DMS153 treated with DMSO at 0.1 percent for 48 hours (cell line): ENCODE measurements at regions not wholly inside any gene's neighbourhood (a gene's known extent, or its start where the extent isn't known, plus 50 kb on each side); places are given as distances from the start of the nearest gene placed in this dataset.
"Not testable (repeated sequence)": the region's sequence is repeated elsewhere in the genome, so short reads cannot be mapped to it uniquely, and the experiment has no call there.

Experiments
- DNase-seq: peaks from one replicate; lab custom pipeline; 2025; ENCODE audit not compliant: unreplicated experiment; lab: John Stamatoyannopoulos, UW

GRCh38 chr7:22066522-22066921 is 120.8 kb upstream of the CDCA7L start:
- peak; percentile 44 for DNase-seq

GRCh38 chr7:22064816-22065215 is 119.1 kb upstream of the CDCA7L start:
- DNase-seq, result no peak

GRCh38 chr7:22061775-22062174 is 116.1 kb upstream of the CDCA7L start:
- DNase-seq, result no peak

- no peak for DNase-seq
Observed at GRCh38 chr7:22060863-22061262, 115.2 kb upstream of the CDCA7L start.

- no peak for DNase-seq
Observed at GRCh38 chr7:22060197-22060596, 114.5 kb upstream of the CDCA7L start.

GRCh38 chr7:22055226-22055625 is 109.5 kb upstream of the CDCA7L start:
- DNase-seq, result no peak

- DNase-seq, result no peak
Observed at GRCh38 chr7:22052674-22053365, 107.1 kb upstream of the CDCA7L start.

- DNase-seq, result no peak
Observed at GRCh38 chr7:22051886-22052673, 106.4 kb upstream of the CDCA7L start.

- DNase-seq, result no peak
Observed at GRCh38 chr7:22049766-22050500, 104.2 kb upstream of the CDCA7L start.

- DNase-seq, result no peak
Observed at GRCh38 chr7:22043367-22043766, 97.7 kb upstream of the CDCA7L start.

- DNase-seq, result no peak
Observed at GRCh38 chr7:22040923-22041595, 95.4 kb upstream of the CDCA7L start.

- no peak for DNase-seq
Observed at GRCh38 chr7:22039670-22040069, 94.0 kb upstream of the CDCA7L start.

GRCh38 chr7:22032356-22032755 is 86.7 kb upstream of the CDCA7L start:
- not testable (repeated sequence) for DNase-seq

GRCh38 chr7:22028656-22029055 is 83.0 kb upstream of the CDCA7L start:
- not testable (repeated sequence) for DNase-seq

- DNase-seq, result no peak
Observed at GRCh38 chr7:22027475-22027874, 81.8 kb upstream of the CDCA7L start.

- no peak for DNase-seq
Observed at GRCh38 chr7:22025983-22026382, 80.3 kb upstream of the CDCA7L start.

- no peak for DNase-seq
Observed at GRCh38 chr7:22025075-22025474, 79.4 kb upstream of the CDCA7L start.

GRCh38 chr7:22019931-22020330 is 74.2 kb upstream of the CDCA7L start:
- DNase-seq, result no peak

- DNase-seq, result no peak
Observed at GRCh38 chr7:22016507-22016906, 70.8 kb upstream of the CDCA7L start.

GRCh38 chr7:22013711-22014110 is 68.0 kb upstream of the CDCA7L start:
- DNase-seq, result no peak

- DNase-seq, result no peak
Observed at GRCh38 chr7:22008683-22009082, 63.0 kb upstream of the CDCA7L start.
